Smooth muscle cell (in vitro differentiated cells): ENCODE measurements at regions not wholly inside any gene's neighbourhood (a gene's known extent, or its start where the extent isn't known, plus 50 kb on each side); places are given as distances from the start of the nearest gene placed in this dataset.

Source experiments
- DNase-seq: peaks from one replicate; lab custom pipeline; 2025; ENCODE audit not compliant: unreplicated experiment; lab: John Stamatoyannopoulos, UW
- H2AFZ ChIP-seq: fragments of 200-600 bp; sonication (generic); 2 replicates; pipeline ENCODE4 v1.6.0; 2016; ENCODE audit warnings: antibody characterized with exemption, low read depth, mild to moderate bottlenecking
- H3F3A ChIP-seq: fragments of 200-600 bp; sonication (generic); 2 replicates; pipeline ENCODE4 v1.6.0; 2017; ENCODE audit warnings: antibody characterized with exemption, low read depth
- H3K27ac ChIP-seq: fragments of 200-600 bp; sonication (generic); 2 replicates; pipeline ENCODE4 v1.5.1; 2016; ENCODE audit warnings: low read depth, mild to moderate bottlenecking
- H3K27me3 ChIP-seq: fragments of 200-600 bp; sonication (generic); 2 replicates; pipeline ENCODE4 v1.6.1; 2016; ENCODE audit warnings: low read depth, mild to moderate bottlenecking
- H3K36me3 ChIP-seq: fragments of 200-600 bp; sonication (generic); 2 replicates; pipeline ENCODE4 v1.5.1; 2016; ENCODE audit warnings: low read depth
- H3K4me1 ChIP-seq: fragments of 200-600 bp; sonication (generic); 2 replicates; pipeline ENCODE4 v1.5.1; 2016; ENCODE audit warnings: low read depth
- H3K4me2 ChIP-seq: fragments of 200-600 bp; sonication (generic); 2 replicates; pipeline ENCODE4 v1.6.0; 2016; ENCODE audit warnings: mild to moderate bottlenecking
- H3K4me3 ChIP-seq: fragments of 200-600 bp; sonication (generic); 2 replicates; pipeline ENCODE4 v1.5.1; 2016; ENCODE audit warnings: mild to moderate bottlenecking
- H3K79me2 ChIP-seq: fragments of 200-600 bp; sonication (generic); 2 replicates; pipeline ENCODE4 v1.6.0; 2016; ENCODE audit warnings: low read depth, mild to moderate bottlenecking
- H3K9ac ChIP-seq: fragments of 200-600 bp; sonication (generic); 2 replicates; pipeline ENCODE4 v1.6.0; 2016; ENCODE audit warnings: low read depth
- H3K9me3 ChIP-seq: fragments of 200-600 bp; sonication (generic); replicated peaks from 2 replicates; pipeline ENCODE4 v1.5.1; 2016; ENCODE audit warnings: low read depth
- H4K20me1 ChIP-seq: fragments of 200-600 bp; sonication (generic); 2 replicates; pipeline ENCODE4 v1.6.0; 2016; ENCODE audit warnings: low read depth
- WGBS: methylation state at CpG from one replicate; pipeline ENCODE4 v1.1.7; 2016; ENCODE audit warnings: low lambda C conversion rate; 5-methylcytosine and 5-hydroxymethylcytosine counted together
- TF ChIP-seq, protein P1 (sequence below): fragments of 200-600 bp; sonication (generic); IDR thresholded peaks from 2 replicates; pipeline ENCODE4 v1.5.1; 2017; ENCODE audit warnings: borderline replicate concordance, mild to moderate bottlenecking, antibody characterized with exemption; ENCODE audit not compliant: insufficient read depth, poor library complexity, severe bottlenecking

GRCh38 chr18:6602365-6602764 is 127.2 kb upstream of the ARHGAP28 start:
- 97% methylated on average over 5 of the region's 5 CpGs for WGBS
- DNase-seq, result no peak
- Histone ChIP-seq H3K27ac (no peak overlapping the region), H3K36me3 (no peaks in the 10 kb centered on the region), H3K79me2 (no peaks in the 10 kb centered on the region), H3K9ac (no peak overlapping the region), H4K20me1 (no peaks in the 10 kb centered on the region), H3K4me1 (no peaks in the 10 kb centered on the region), H3K9me3 (no peaks in the 10 kb centered on the region), H3K27me3 (no peaks in the 10 kb centered on the region), H3K4me3 (no peak overlapping the region), H2AFZ (no peak overlapping the region), H3K4me2 (no peak overlapping the region), H3F3A (no peaks in the 10 kb centered on the region)
- TF ChIP-seq, protein P1, sequence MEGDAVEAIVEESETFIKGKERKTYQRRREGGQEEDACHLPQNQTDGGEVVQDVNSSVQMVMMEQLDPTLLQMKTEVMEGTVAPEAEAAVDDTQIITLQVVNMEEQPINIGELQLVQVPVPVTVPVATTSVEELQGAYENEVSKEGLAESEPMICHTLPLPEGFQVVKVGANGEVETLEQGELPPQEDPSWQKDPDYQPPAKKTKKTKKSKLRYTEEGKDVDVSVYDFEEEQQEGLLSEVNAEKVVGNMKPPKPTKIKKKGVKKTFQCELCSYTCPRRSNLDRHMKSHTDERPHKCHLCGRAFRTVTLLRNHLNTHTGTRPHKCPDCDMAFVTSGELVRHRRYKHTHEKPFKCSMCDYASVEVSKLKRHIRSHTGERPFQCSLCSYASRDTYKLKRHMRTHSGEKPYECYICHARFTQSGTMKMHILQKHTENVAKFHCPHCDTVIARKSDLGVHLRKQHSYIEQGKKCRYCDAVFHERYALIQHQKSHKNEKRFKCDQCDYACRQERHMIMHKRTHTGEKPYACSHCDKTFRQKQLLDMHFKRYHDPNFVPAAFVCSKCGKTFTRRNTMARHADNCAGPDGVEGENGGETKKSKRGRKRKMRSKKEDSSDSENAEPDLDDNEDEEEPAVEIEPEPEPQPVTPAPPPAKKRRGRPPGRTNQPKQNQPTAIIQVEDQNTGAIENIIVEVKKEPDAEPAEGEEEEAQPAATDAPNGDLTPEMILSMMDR, result no peak

DNA sequence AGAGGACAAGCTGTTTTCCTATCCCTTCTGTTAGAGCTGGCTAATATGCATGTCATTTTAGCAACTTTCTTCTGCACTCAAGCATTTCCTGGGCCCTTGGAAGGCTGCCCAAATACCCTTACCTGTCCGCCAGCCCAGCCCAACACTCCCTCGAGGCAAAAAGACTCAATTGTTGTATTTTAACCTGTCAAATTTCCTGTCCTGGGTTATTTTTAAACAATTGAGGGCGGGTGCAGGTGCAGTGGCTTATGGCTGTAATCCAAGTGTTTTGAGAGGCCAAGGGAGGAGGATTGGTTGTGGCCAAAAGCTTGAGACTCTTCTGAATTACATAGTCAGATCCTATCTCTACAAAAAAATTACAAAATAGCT is 125.0 kb upstream of the ARHGAP28 start:
- no peak for DNase-seq
- no peak overlapping the region for H3K4me3 ChIP-seq
- no peaks in the 10 kb centered on the region for H3K79me2 ChIP-seq
- TF ChIP-seq, protein P1, result no peak
- H3F3A ChIP-seq, result no peaks in the 10 kb centered on the region
- WGBS, result 74% methylated on average over 3 of the region's 3 CpGs
- H3K4me2 ChIP-seq, result no peak overlapping the region
- no peak overlapping the region for H3K27ac ChIP-seq
- no peaks in the 10 kb centered on the region for H3K4me1 ChIP-seq
- no peak overlapping the region for H3K9ac ChIP-seq
- no peaks in the 10 kb centered on the region for H3K27me3 ChIP-seq
- no peaks in the 10 kb centered on the region for H3K36me3 ChIP-seq
- no peaks in the 10 kb centered on the region for H3K9me3 ChIP-seq
- H2AFZ ChIP-seq, result no peak overlapping the region
- no peaks in the 10 kb centered on the region for H4K20me1 ChIP-seq

DNA sequence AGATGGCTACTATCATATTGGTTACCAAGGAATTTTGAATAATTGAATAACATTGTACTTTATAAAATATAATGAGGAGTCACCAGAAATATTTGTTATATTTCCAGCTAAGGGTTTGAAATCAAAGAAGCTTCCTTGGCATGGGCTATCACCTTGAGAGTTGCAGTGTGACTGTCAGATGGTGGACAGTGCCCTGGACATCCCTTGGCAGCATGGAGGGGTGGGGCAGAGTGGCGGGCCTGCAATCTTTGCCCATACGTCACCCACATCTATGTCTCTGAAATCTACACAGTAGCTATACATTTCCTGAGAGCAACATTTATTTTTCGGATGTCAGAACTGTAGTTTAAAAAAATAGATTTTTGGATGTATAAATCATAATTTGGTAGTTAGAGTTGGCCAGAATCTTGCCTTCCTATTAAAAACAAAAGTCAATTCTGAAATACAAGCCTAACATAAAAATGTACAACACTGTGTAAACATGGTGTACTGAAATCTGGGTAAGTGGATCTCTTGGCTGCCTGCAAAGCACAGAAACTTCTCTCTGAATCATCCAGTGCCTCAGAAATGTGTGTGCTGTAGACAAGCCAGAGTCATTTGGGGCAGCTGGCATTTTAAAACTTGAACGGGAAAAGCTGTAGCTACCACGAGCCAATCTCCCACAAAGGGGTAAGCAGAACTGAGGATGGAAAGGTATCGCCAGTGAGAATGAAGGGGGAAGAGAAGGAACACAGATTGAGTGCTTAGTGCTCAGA is 124.2 kb upstream of the ARHGAP28 start:
- no peaks in the 10 kb centered on the region for H4K20me1 ChIP-seq
- H3K36me3 ChIP-seq, result no peaks in the 10 kb centered on the region
- H3K27me3 ChIP-seq, result no peaks in the 10 kb centered on the region
- H2AFZ ChIP-seq, result peak overlapping the region; percentile 71
- H3K4me1 ChIP-seq, result no peaks in the 10 kb centered on the region
- H3K27ac ChIP-seq, result no peak overlapping the region
- TF ChIP-seq, protein P1, result no peak
- peak overlapping the region; percentile 41 for H3K4me2 ChIP-seq
- no peak overlapping the region for H3K9ac ChIP-seq
- no peak for DNase-seq
- no peaks in the 10 kb centered on the region for H3K9me3 ChIP-seq
- no peak overlapping the region for H3K4me3 ChIP-seq
- WGBS, result 67% methylated on average over 6 of the region's 6 CpGs
- H3K79me2 ChIP-seq, result no peaks in the 10 kb centered on the region
- H3F3A ChIP-seq, result no peaks in the 10 kb centered on the region
